ENCODE measurements at regions not wholly inside any gene's neighbourhood (a gene's known extent, or its start where the extent isn't known, plus 50 kb on each side); places are given as distances from the start of the nearest gene placed in this dataset.

- CTCF ChIA-PET: no interaction called here
- no peaks in the 10 kb centered on the region for H3F3A ChIP-seq (ENCODE audit: insufficient read depth, low read depth)
- no peaks in the 10 kb centered on the region for H3K4me1 ChIP-seq (replicated peaks; ENCODE audit: insufficient read depth)
- H3K79me2 ChIP-seq (ENCODE audit: low read depth): no peaks in the 10 kb centered on the region
- H3K27ac ChIP-seq: no peak overlapping the region
- no peak for TF ChIP-seq EZH2 (IDR thresholded peaks at IDR 0.05; ENCODE audit: low read depth)
- TF ChIP-seq, protein P1, sequence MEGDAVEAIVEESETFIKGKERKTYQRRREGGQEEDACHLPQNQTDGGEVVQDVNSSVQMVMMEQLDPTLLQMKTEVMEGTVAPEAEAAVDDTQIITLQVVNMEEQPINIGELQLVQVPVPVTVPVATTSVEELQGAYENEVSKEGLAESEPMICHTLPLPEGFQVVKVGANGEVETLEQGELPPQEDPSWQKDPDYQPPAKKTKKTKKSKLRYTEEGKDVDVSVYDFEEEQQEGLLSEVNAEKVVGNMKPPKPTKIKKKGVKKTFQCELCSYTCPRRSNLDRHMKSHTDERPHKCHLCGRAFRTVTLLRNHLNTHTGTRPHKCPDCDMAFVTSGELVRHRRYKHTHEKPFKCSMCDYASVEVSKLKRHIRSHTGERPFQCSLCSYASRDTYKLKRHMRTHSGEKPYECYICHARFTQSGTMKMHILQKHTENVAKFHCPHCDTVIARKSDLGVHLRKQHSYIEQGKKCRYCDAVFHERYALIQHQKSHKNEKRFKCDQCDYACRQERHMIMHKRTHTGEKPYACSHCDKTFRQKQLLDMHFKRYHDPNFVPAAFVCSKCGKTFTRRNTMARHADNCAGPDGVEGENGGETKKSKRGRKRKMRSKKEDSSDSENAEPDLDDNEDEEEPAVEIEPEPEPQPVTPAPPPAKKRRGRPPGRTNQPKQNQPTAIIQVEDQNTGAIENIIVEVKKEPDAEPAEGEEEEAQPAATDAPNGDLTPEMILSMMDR (conservative IDR thresholded peaks at IDR 0.05): no peak
- H3K4me2 ChIP-seq: no peak overlapping the region
- no peak overlapping the region for H3K4me3 ChIP-seq
- POLR2A ChIA-PET (ENCODE audit: unreplicated experiment): no interaction called here
- no peaks in the 10 kb centered on the region for H3K36me3 ChIP-seq (ENCODE audit: low read depth)
- no peaks in the 10 kb centered on the region for H3K27me3 ChIP-seq (ENCODE audit: insufficient read depth, low read depth)
- no peaks in the 10 kb centered on the region for H3K9me3 ChIP-seq (ENCODE audit: insufficient read depth, low read depth)
- intact Hi-C loops (cut with micrococcal nuclease; ENCODE audit: unreplicated experiment): no loop called here
- no peaks in the 10 kb centered on the region for H4K20me1 ChIP-seq (ENCODE audit: insufficient read depth)
- H2AFZ ChIP-seq: no peak overlapping the region
- BruUV-seq (replicated peaks): no TSS peak
- no peaks in the 10 kb centered on the region for H3K9me2 ChIP-seq (ENCODE audit: insufficient read depth)
- no peak for DNase-seq
These were observed 179.2 kb upstream of the KHDRBS2 start for GRCh38 chr6:62465206-62465605.

- Histone ChIP-seq H3K4me3 (no peak overlapping the region), H3K27me3 (ENCODE audit: insufficient read depth, low read depth) (no peaks in the 10 kb centered on the region), H3K36me3 (ENCODE audit: low read depth) (no peaks in the 10 kb centered on the region), H3K9me3 (ENCODE audit: insufficient read depth, low read depth) (no peaks in the 10 kb centered on the region), H4K20me1 (ENCODE audit: insufficient read depth) (no peaks in the 10 kb centered on the region; the same call in 1 of the 2 replicates), H2AFZ (no peak overlapping the region), H3F3A (ENCODE audit: insufficient read depth, low read depth) (no peaks in the 10 kb centered on the region), H3K27ac (no peak overlapping the region), H3K4me2 (no peak overlapping the region), H3K9me2 (ENCODE audit: insufficient read depth) (peaks cover 4% of the 10 kb centered on the region; the same call in 1 of the 2 replicates), H3K4me1 (replicated peaks; ENCODE audit: insufficient read depth) (no peaks in the 10 kb centered on the region), H3K79me2 (ENCODE audit: low read depth) (no peaks in the 10 kb centered on the region)
- ChIA-PET POLR2A (ENCODE audit: unreplicated experiment) (no interaction called here), CTCF (no interaction called here)
- no TSS peak for BruUV-seq (replicated peaks)
- no peak for TF ChIP-seq EZH2 (IDR thresholded peaks at IDR 0.05; ENCODE audit: low read depth)
- TF ChIP-seq, protein P1 (conservative IDR thresholded peaks at IDR 0.05): no peak
- intact Hi-C loops (cut with micrococcal nuclease; ENCODE audit: unreplicated experiment): no loop called here
- DNase-seq: no peak
These were observed 166.6 kb upstream of the KHDRBS2 start for GRCh38 chr6:62452586-62452985.

DNA sequence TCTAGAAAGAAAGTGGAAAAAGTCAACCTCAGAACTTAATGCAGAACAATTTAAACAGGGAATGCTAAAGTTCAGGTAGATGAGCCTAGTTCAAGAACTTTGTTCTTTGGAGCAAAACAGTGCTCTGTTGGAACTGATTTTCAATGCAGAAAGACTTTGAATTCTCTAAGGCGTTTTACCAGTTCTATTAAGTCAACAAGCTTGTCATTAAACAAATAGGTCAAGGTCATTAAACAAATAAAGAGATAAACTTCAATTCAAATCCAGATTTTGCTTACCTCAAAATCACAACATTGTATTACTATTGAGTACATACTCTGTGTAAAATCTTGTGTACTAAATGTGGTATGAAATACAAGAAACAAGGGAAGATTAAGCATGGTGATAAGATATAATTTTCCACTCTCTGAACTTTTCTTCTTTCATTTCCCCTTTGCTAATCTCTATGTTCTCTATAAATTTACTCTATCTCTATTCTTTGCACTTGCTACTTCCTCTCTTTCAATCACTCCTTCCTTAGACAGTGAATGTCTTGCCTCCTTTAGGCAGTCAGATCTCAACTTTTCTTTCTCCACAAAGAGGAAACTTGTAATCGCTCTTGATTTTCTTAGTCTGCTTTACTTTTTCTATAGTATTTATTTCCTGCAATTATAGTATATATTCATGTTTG is 160.8 kb upstream of the KHDRBS2 start:
- Histone ChIP-seq H3K9me3 (ENCODE audit: insufficient read depth, low read depth) (no peaks in the 10 kb centered on the region), H3K4me1 (replicated peaks; ENCODE audit: insufficient read depth) (no peaks in the 10 kb centered on the region), H2AFZ (no peak overlapping the region), H3K36me3 (ENCODE audit: low read depth) (no peaks in the 10 kb centered on the region), H3K4me2 (no peak overlapping the region), H3K4me3 (no peak overlapping the region), H4K20me1 (ENCODE audit: insufficient read depth) (no peaks in the 10 kb centered on the region; the same call in 1 of the 2 replicates), H3K27me3 (ENCODE audit: insufficient read depth, low read depth) (no peaks in the 10 kb centered on the region), H3K27ac (no peak overlapping the region), H3K9me2 (ENCODE audit: insufficient read depth) (no peaks in the 10 kb centered on the region), H3F3A (ENCODE audit: insufficient read depth, low read depth) (no peaks in the 10 kb centered on the region), H3K79me2 (ENCODE audit: low read depth) (no peaks in the 10 kb centered on the region)
- CTCF ChIA-PET: no interaction called here
- BruUV-seq (replicated peaks): no TSS peak
- no peak for DNase-seq
- no peak for TF ChIP-seq EZH2 (IDR thresholded peaks at IDR 0.05; ENCODE audit: low read depth)
- TF ChIP-seq, protein P1 (conservative IDR thresholded peaks at IDR 0.05): no peak
- intact Hi-C loops (cut with micrococcal nuclease; ENCODE audit: unreplicated experiment): no loop called here
- POLR2A ChIA-PET (ENCODE audit: unreplicated experiment): no interaction called here
